Adrenal gland (tissue), 5 donors: ENCODE measurements at regions not wholly inside any gene's neighbourhood (a gene's known extent, or its start where the extent isn't known, plus 50 kb on each side); places are given as distances from the start of the nearest gene placed in this dataset.

Experiments used
- POLR2A ChIP-seq, 2 donors: fragments of 450-650 bp; IDR thresholded peaks; one replicate each; pipeline ENCODE4 v1.6.1; 2017; ENCODE audit warnings: antibody characterized with exemption in 2 of 2, mild to moderate bottlenecking in 2 of 2, moderate library complexity in 1 of 2
- TF ChIP-seq, protein P1 (sequence below), 6 experiments: fragments of 450-650 bp in 4 of 6; fragments of 200-600 bp in 2 of 6; sonication (generic) in 1 of 6; IDR thresholded peaks; 1 replicate in 5 of 6; 2 replicates in 1 of 6; pipeline versions ENCODE4 v1.5.1 to v1.8.0; 2016 to 2021; ENCODE audit warnings: antibody characterized with exemption in 6 of 6, mild to moderate bottlenecking in 2 of 6, moderate library complexity in 1 of 6
- donor health status: DM: no; HTN: no; CAD: no.

DNA sequence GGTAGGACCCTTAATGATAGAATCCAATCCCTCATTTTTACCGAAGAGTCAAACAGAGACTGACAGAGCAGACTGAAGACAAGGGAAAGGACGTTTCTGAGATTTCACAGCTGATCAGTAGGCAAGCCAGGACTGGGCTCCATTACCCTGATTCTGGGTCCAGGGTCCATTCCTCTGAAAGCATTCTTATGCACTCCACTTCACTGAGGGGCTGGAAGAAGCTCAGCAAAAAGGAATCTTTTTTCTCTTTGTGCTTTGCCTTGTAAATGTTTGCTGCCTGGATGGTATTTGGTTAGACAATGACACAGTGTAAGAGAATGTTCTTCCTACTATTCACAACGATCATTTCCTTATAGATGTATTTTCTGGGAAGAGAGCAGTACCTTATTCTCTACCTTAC, 331.3 kb upstream of the PROX1 start:
- TF ChIP-seq, protein P1, sequence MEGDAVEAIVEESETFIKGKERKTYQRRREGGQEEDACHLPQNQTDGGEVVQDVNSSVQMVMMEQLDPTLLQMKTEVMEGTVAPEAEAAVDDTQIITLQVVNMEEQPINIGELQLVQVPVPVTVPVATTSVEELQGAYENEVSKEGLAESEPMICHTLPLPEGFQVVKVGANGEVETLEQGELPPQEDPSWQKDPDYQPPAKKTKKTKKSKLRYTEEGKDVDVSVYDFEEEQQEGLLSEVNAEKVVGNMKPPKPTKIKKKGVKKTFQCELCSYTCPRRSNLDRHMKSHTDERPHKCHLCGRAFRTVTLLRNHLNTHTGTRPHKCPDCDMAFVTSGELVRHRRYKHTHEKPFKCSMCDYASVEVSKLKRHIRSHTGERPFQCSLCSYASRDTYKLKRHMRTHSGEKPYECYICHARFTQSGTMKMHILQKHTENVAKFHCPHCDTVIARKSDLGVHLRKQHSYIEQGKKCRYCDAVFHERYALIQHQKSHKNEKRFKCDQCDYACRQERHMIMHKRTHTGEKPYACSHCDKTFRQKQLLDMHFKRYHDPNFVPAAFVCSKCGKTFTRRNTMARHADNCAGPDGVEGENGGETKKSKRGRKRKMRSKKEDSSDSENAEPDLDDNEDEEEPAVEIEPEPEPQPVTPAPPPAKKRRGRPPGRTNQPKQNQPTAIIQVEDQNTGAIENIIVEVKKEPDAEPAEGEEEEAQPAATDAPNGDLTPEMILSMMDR (IDR thresholded peaks at IDR 0.05), result no peak
- TF ChIP-seq POLR2A (IDR thresholded peaks at IDR 0.05), result no peak
